ENCODE measurements at regions not wholly inside any gene's neighbourhood (a gene's known extent, or its start where the extent isn't known, plus 50 kb on each side); places are given as distances from the start of the nearest gene placed in this dataset.

- intact Hi-C loops (cut with DNase I, micrococcal nuclease) = no loop called here
- no peak for TF ChIP-seq CTCF (IDR thresholded peaks at IDR 0.05)
Measured at GRCh38 chr6:91743756-91744155, 1156.9 kb upstream of the MAP3K7 start.

GRCh38 chr6:91731939-91732338 lies 1145.1 kb upstream of the MAP3K7 start:
- Histone ChIP-seq H3K36me3 (ENCODE audit: low read depth) (no peaks in the 10 kb centered on the region), H3K4me1 (ENCODE audit: low read depth) (no peaks in the 10 kb centered on the region), H3K4me3 (no peak overlapping the region), H3K9me3 (no peaks in the 10 kb centered on the region)
- DNase-seq (no peak), ATAC-seq (no peak)
- intact Hi-C loops (cut with DNase I, micrococcal nuclease) = no loop called here
- no peak for TF ChIP-seq CTCF (IDR thresholded peaks at IDR 0.05)

More at GRCh38 chr6:91743756-91744155, 1156.9 kb upstream of the MAP3K7 start:
- no peak overlapping the region for H3K4me3 ChIP-seq
- DNase-seq (no peak), ATAC-seq (no peak)
- H3K9me3 ChIP-seq = no peaks in the 10 kb centered on the region
- no peaks in the 10 kb centered on the region for H3K36me3 ChIP-seq (ENCODE audit: low read depth)
- no peaks in the 10 kb centered on the region for H3K4me1 ChIP-seq (ENCODE audit: low read depth)

GRCh38 chr6:91730710-91731109 lies 1143.8 kb upstream of the MAP3K7 start:
- Histone ChIP-seq H3K9me3 (no peaks in the 10 kb centered on the region), H3K36me3 (ENCODE audit: low read depth) (no peaks in the 10 kb centered on the region), H3K4me3 (no peak overlapping the region), H3K4me1 (ENCODE audit: low read depth) (no peaks in the 10 kb centered on the region)
- intact Hi-C loops (cut with DNase I, micrococcal nuclease) = no loop called here
- ATAC-seq (no peak), DNase-seq (no peak)
- no peak for TF ChIP-seq CTCF (IDR thresholded peaks at IDR 0.05)

GRCh38 chr6:91720324-91720723 lies 1133.5 kb upstream of the MAP3K7 start:
- Histone ChIP-seq H3K9me3 (no peaks in the 10 kb centered on the region), H3K4me1 (ENCODE audit: low read depth) (no peaks in the 10 kb centered on the region), H3K4me3 (no peak overlapping the region), H3K36me3 (ENCODE audit: low read depth) (no peaks in the 10 kb centered on the region)
- ATAC-seq = no peak
- intact Hi-C loops (cut with DNase I, micrococcal nuclease) = no loop called here
- DNase-seq = no peak
- no peak for TF ChIP-seq CTCF (IDR thresholded peaks at IDR 0.05)

- no peak for TF ChIP-seq CTCF (IDR thresholded peaks at IDR 0.05)
- Histone ChIP-seq H3K4me3 (no peak overlapping the region), H3K4me1 (ENCODE audit: low read depth) (no peaks in the 10 kb centered on the region), H3K9me3 (no peaks in the 10 kb centered on the region), H3K36me3 (ENCODE audit: low read depth) (no peaks in the 10 kb centered on the region)
- no peak for ATAC-seq
- no peak for DNase-seq
- intact Hi-C loops (cut with DNase I, micrococcal nuclease) = no loop called here
Measured at GRCh38 chr6:91719414-91719813, 1132.5 kb upstream of the MAP3K7 start.

- Histone ChIP-seq H3K36me3 (ENCODE audit: low read depth) (no peaks in the 10 kb centered on the region), H3K9me3 (no peaks in the 10 kb centered on the region), H3K4me1 (ENCODE audit: low read depth) (no peaks in the 10 kb centered on the region), H3K4me3 (no peak overlapping the region)
- ATAC-seq (no peak), DNase-seq (no peak)
- TF ChIP-seq CTCF (IDR thresholded peaks at IDR 0.05) = no peak
- intact Hi-C loops (cut with DNase I, micrococcal nuclease) = no loop called here
Measured at GRCh38 chr6:91718198-91718597, 1131.3 kb upstream of the MAP3K7 start.
